AG09309 (cell line): ENCODE measurements at regions not wholly inside any gene's neighbourhood (a gene's known extent, or its start where the extent isn't known, plus 50 kb on each side); places are given as distances from the start of the nearest gene placed in this dataset.
"Not testable (repeated sequence)": the region's sequence is repeated elsewhere in the genome, so short reads cannot be mapped to it uniquely, and the experiment has no call there.

Source experiments
- DNase-seq: peaks from one replicate; pipeline ENCODE4 v3.0.0-alpha.2; 2010; ENCODE audit warnings: low read depth
- H3K4me3 ChIP-seq: 2 replicates; pipeline ENCODE4 v1.5.1; 2011; ENCODE audit warnings: mild to moderate bottlenecking, low read depth, low read length, moderate library complexity; ENCODE audit not compliant: control insufficient read depth
- TF ChIP-seq, protein P1 (sequence below): IDR thresholded peaks from 2 replicates; pipeline ENCODE4 v1.5.1; 2011; ENCODE audit warnings: mild to moderate bottlenecking, low read depth, low read length, inconsistent platforms; ENCODE audit not compliant: insufficient read depth, control insufficient read depth; ENCODE audit errors: missing control alignments

DNA sequence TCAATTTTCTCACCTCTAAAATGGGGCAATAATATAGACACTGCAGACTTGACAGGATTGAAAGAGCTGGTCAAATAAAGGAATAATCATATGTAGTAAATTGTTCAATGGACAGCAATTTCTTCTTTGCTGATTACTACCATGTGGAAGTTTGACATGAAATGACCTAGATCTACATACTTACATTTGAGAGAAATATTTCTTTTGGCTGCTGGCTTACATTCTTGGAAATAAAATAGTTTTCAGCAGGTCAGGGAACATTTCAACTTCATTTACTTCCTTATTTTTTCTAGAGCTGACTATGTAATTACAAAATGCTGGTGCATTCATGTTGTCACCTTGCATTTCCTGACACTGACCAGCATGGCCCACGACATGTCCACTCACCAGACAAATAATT lies 294.6 kb upstream of the MIR17HG start:
- TF ChIP-seq, protein P1, sequence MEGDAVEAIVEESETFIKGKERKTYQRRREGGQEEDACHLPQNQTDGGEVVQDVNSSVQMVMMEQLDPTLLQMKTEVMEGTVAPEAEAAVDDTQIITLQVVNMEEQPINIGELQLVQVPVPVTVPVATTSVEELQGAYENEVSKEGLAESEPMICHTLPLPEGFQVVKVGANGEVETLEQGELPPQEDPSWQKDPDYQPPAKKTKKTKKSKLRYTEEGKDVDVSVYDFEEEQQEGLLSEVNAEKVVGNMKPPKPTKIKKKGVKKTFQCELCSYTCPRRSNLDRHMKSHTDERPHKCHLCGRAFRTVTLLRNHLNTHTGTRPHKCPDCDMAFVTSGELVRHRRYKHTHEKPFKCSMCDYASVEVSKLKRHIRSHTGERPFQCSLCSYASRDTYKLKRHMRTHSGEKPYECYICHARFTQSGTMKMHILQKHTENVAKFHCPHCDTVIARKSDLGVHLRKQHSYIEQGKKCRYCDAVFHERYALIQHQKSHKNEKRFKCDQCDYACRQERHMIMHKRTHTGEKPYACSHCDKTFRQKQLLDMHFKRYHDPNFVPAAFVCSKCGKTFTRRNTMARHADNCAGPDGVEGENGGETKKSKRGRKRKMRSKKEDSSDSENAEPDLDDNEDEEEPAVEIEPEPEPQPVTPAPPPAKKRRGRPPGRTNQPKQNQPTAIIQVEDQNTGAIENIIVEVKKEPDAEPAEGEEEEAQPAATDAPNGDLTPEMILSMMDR = no peak
- H3K4me3 ChIP-seq = no peak overlapping the region
- no peak for DNase-seq

DNA sequence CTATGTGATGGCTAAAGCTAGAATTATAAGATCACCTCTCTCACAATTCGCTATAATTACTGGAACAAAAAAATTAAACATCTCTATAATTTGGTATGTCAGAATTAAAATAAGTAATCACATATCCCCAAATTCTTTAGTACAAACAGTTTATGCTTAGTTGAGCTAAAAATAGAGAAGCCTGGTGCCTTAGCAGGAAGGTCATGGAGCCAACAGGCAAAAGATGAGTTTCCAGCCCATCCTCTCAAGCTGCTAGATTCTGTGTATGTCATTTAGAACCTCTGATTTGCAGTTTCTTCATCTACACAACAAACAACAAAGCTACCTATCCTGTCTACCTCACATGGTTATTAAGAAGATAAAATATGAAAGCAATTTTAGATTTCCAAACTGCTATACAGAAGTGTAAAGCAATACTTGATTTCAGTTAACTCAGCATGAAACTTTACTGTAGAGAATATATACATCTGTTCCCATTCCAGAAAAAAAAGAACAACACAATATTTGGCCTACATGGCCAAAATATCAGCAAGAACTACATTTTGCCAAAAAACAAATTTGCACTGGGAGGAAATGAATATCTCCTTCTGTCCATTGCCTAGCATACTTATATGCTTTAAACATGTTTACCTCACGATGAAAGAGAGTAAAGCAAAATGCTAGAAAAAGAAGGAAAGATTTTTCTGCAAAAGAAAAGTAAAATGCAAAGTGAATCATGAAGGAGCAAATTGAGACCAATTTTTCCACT lies 294.0 kb upstream of the MIR17HG start:
- TF ChIP-seq, protein P1 = no peak
- H3K4me3 ChIP-seq = no peak overlapping the region
- DNase-seq = no peak

DNA sequence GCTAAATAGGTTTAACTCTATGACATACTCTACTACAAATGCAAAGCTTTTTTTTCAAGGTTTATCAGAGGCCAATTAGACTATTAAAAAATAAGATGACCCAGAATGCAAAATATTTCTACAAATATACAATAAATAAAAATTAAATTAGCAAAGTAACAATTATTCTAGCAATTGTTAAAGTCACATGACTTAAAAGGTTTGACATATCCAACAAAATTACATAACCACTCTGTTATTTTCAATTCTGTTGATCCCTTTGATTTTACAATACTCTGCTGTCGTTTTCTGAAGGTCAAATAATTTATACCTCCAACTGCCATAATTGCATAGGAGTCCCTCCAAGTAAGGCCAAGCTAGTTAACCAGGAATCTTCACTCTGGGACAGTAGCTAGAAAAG lies 292.6 kb upstream of the MIR17HG start:
- H3K4me3 ChIP-seq = no peak overlapping the region
- DNase-seq = no peak
- TF ChIP-seq, protein P1 = no peak

DNA sequence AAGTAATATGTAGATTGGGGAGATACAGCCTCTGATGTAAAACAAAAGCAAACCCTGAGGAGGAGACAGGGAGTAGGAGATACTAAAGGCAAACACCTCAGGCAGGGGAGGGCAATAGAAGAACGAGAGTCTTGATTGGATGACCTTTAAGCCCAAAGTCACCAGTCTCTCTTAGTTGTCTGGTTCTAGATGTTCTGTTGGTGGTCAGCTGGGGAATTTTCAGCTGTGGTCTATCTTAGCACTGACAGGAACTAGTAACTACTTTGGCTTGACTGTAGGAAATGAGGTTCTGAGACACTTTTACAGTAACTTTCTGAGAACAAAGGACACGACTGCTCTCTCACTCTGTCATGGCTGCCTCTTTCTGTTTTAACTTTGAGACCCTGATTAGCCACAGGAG lies 290.7 kb upstream of the MIR17HG start:
- no peak overlapping the region for H3K4me3 ChIP-seq
- TF ChIP-seq, protein P1 = no peak
- no peak for DNase-seq

DNA sequence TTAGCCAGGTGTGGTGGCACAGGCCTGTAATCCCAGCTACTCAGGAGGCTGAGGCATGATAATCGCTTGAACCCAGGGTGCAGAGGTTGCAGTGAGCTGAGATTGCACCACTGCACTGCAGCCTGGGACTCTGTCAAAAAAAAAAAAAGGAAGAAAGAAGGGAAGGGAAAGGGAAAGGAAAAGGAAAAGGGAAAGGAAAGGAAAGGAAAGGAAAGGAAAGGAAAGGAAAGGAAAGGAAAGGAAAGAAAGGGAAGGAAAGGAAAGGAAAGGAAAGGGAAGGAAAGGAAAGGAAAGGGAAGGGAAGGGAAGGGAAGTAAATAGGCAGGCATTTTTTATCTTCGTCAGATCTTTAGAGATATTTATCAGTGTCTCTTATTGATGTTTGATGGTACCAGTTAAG lies 290.0 kb upstream of the MIR17HG start:
- not testable (repeated sequence) for H3K4me3 ChIP-seq, DNase-seq

DNA sequence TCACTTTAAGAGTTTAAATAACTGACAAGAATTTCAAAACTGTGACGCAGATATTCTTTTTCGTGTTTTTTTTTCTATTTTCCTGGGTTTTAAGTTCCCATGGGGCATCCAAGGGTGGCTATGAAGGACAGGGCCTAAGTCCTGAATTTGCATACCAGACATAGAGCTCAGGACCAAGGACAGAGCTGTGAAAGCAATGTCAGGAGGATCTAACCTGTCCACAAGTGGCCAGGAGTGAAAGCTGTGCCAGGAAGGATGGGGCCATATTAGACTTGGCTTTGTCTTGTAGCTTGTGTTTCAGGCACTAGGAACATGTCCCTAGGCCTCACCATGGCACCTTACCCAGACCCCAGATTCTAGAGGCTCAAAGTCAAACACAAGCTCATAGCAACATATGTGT lies 289.4 kb upstream of the MIR17HG start:
- DNase-seq = no peak
- no peak overlapping the region for H3K4me3 ChIP-seq
- TF ChIP-seq, protein P1 = no peak

DNA sequence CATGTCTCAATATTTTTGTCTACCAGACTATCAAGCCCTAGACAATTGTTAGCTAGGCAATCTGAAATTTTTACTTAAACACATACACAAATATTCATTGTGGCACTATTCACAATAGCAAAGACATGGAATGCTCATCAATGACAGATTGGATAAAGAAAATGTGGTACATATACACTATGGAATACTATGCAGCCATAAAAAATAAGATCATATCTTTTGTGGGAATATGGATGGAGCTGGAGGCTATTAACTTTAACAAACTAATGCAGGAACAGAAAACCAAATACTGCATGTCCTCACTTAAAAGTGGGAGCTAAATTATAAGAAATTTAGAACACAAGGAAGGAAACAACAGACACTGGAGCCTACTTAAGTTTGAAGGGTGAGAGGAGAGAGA lies 288.6 kb upstream of the MIR17HG start:
- no peak overlapping the region for H3K4me3 ChIP-seq
- DNase-seq = no peak
- TF ChIP-seq, protein P1 = no peak
